GM21825 (cell line): ENCODE measurements at regions not wholly inside any gene's neighbourhood (a gene's known extent, or its start where the extent isn't known, plus 50 kb on each side); places are given as distances from the start of the nearest gene placed in this dataset.

ENCODE experiments used
- ATAC-seq: cut with Tn5 transposase; IDR thresholded peaks from one replicate; pipeline ENCODE4 v1.9.1; 2021; ENCODE audit warnings: mild to moderate bottlenecking, moderate library complexity; ENCODE audit not compliant: unreplicated experiment

- no peak for ATAC-seq
Observed at GRCh38 chr2:104501929-104502328, 352.0 kb upstream of the POU3F3 start.

- ATAC-seq = no peak
Observed at GRCh38 chr2:104502901-104503300, 351.0 kb upstream of the POU3F3 start.

DNA sequence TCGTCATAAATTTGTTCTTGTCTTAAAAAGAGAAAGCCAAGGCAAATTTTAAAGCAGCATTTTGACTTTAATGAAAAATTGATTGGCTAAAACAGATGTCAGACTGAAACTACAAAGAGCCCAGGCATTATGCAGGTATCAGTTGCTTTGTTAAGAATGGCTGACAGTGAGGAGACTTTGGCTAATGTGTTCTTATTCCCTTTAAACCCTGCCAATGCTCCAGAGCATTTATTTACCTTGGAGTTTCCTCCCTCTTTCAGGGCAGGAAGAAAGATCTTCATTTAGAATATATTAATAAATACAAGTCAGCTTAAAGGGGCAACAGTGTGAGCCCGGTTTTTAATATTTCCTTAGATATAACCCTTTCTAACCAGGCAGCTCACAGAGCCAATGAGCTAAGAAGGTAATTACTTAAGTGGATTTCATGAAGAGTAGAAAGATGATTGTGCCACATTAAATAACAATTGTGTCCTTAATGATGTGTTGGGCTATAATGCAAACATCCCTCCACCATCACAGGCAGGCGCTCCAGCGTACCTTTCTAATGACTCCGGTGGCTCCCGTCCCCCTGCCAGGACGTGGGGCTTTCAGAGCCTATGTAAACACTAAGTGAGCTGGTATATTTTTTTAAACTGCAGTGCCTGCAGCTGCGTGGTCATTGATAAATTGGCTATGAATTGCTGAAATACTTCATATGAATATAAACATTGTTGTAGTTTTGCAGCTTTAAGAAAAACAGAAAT, 349.4 kb upstream of the POU3F3 start:
- ATAC-seq = no peak

GRCh38 chr2:104518256-104518655, 335.7 kb upstream of the POU3F3 start:
- no peak for ATAC-seq

GRCh38 chr2:104521247-104521646, 332.7 kb upstream of the POU3F3 start:
- no peak for ATAC-seq

- ATAC-seq = no peak
Observed at GRCh38 chr2:104523921-104524320, 330.0 kb upstream of the POU3F3 start.

GRCh38 chr2:104528101-104528500, 325.8 kb upstream of the POU3F3 start:
- ATAC-seq = no peak

- ATAC-seq = no peak
Observed at GRCh38 chr2:104531122-104531521, 322.8 kb upstream of the POU3F3 start.

DNA sequence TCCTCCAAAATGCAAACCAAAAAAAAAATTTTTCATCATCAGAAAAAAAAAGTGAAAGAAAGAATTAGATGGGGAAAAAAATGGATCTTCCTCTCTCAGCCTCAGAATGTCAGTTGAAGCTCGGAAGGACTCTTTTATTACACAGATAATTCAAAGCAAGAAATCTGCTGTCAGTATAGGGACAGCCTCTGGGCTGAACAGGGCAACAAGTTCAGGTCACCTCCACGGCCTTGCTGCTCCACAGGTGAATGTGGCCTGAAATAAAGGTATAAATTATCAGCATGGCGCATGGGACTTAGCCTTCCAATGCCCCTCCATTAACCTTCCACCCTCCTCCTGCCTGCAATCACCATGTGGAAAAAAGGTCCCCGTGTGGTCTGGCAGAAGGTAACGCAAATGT, 316.8 kb upstream of the POU3F3 start:
- no peak for ATAC-seq

DNA sequence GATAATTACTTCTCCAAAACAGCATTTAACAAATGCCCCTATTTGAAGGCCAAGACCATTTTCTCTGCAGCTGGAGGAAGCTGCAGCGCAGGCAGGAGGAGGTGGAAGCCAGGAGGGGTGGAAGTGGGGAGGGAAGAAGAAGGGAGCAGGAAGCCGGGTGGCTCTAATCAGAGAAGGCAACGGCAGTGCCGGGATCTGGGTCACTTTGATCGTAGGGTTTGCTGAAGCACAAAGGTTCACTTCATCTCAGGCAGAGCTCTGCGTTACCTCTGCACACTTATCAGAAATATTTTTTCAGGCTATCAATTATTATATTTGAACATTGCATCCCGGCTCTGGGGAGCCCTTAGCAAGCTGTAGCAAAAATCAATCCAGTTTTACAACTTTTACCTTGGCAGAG, 315.8 kb upstream of the POU3F3 start:
- no peak for ATAC-seq

- ATAC-seq = no peak
Observed at GRCh38 chr2:104539649-104540048, 314.3 kb upstream of the POU3F3 start.

- no peak for ATAC-seq
Observed at GRCh38 chr2:104545055-104545454, 308.9 kb upstream of the POU3F3 start.

- no peak for ATAC-seq
Observed at GRCh38 chr2:104546537-104546936, 307.4 kb upstream of the POU3F3 start.

GRCh38 chr2:104547221-104547620, 306.7 kb upstream of the POU3F3 start:
- ATAC-seq = no peak

DNA sequence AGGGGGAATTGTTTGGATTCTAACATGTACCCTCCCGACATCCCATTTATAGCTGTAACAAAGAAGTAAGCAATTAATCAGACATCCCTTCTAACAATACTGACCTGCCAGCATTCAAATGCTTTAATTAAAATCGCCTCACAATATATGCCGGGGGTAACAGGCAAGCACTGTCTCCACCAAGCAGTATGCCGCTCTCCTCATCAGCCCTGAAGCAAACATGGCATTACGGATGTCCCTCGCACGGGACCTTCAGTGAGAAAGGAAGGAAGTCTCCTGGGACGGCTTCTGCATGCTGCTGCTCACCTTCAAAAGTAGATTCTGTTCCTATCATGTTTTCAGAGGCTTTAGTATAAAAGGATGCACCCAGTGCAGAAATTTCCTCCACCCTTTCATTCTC, 292.7 kb upstream of the POU3F3 start:
- no peak for ATAC-seq

- ATAC-seq = no peak
Observed at GRCh38 chr2:104562537-104562936, 291.4 kb upstream of the POU3F3 start.

GRCh38 chr2:104563398-104563996, 290.4 kb upstream of the POU3F3 start:
- ATAC-seq = no peak

GRCh38 chr2:104568247-104568646, 285.7 kb upstream of the POU3F3 start:
- ATAC-seq = no peak

DNA sequence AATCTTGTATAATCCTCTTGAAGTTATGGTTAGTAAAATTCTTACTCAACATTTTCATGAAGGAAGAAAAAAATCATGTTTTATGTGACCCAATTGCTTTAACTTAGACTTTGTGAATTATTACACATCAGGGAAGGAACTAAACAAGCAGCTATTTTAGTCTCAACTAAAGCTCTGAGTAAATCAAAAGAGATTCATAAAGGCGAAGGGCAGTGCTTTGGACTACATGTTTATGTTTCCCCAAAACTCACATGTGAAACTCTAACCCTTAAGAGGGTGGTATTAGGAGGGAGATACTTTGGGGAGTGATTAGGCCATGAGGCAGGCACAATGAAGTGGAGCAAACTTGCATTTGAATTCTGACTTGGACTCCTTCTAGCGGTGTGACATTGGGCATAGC, 283.7 kb upstream of the POU3F3 start:
- no peak for ATAC-seq

DNA sequence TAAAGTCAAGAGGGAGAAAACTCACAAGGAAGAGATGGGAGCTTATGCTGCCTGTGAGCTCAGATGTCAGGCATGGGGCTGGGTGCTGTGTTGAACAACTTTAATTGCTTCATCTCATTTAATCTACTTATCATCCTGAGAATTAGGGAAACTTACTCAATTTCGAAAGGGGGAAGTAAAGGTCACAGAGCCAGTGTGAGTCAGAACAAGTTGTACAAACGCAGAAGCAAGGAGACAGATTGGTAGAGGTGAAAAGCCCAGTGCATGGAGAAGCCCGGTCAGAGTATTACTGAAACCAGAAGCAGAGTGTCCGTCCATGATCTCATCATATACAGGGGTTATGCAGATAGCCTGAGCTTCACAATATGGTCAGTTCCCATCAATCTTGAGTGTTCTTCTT, 281.1 kb upstream of the POU3F3 start:
- no peak for ATAC-seq

- ATAC-seq = no peak
Observed at GRCh38 chr2:104574367-104574766, 279.5 kb upstream of the POU3F3 start.

GRCh38 chr2:104577143-104577542, 276.8 kb upstream of the POU3F3 start:
- ATAC-seq = no peak

DNA sequence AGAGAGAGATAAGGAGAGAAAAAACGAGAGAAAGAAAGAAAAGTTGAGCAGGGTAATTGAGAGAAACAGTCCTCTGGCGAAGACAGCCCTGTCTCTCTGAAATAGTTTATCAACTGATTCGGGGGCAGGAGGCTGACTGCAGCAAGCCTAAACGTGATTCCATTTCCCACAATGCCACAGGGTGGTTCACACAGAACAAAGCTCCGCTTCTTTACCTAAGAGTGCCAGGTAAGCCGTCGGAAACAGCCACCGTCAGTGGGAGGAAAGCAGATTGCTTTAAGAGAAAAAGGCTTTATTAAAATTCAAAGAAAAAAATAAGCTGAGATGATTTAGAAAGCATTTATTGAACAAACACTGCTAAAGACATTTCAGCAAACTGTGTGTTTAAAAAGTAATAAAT, 271.4 kb upstream of the POU3F3 start:
- no peak for ATAC-seq
